COLO668 (cell line): ENCODE measurements at regions not wholly inside any gene's neighbourhood (a gene's known extent, or its start where the extent isn't known, plus 50 kb on each side); places are given as distances from the start of the nearest gene placed in this dataset.
"Not testable (repeated sequence)": the region's sequence is repeated elsewhere in the genome, so short reads cannot be mapped to it uniquely, and the experiment has no call there.

Experiments used
- DNase-seq: peaks from one replicate; lab custom pipeline; 2025; ENCODE audit not compliant: unreplicated experiment; lab: John Stamatoyannopoulos, UW

DNA sequence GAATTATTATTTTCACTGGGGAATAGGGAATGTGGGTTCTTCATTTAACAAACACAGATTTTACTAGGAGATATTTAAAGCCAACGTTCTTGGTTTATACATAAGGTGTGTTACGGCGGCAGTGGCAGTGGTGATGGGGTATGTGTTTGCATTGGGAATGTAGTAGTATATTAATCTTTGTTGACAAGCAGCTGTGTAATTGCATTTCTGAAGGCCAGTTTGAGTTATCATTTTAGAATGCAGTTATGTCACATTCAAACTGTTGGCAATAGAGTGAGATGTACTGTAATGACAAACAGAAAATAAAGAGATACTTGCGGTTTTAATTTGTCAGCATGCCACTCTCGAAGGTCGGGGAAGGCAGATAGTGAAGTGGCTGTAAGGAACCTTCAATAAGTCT is 628.6 kb upstream of the POM121L12 start:
- DNase-seq: no peak

GRCh38 chr7:52382731-52383130 is 652.7 kb upstream of the POM121L12 start:
- DNase-seq: no peak

DNA sequence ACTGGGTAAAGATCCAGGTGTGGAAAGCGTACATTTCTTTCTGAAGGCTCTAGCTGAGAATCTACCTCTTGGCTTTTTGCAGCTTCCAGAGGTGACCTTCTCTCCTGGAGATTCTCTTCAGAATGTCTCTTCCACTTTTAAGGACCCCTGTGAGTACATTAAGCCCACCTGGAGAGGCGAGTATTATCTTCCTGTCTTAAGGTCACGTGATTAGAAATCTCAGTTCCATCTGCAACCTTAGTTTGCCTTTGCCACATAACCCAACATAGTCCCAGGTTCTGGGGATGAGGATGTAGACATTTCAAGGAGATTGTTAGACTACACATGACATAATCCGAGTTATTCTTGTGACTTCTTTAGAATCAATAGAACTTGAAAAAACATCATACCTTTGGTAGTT is 665.5 kb upstream of the POM121L12 start:
- DNase-seq: no peak

- no peak for DNase-seq
These were observed 670.1 kb upstream of the POM121L12 start for GRCh38 chr7:52365349-52365748.

DNA sequence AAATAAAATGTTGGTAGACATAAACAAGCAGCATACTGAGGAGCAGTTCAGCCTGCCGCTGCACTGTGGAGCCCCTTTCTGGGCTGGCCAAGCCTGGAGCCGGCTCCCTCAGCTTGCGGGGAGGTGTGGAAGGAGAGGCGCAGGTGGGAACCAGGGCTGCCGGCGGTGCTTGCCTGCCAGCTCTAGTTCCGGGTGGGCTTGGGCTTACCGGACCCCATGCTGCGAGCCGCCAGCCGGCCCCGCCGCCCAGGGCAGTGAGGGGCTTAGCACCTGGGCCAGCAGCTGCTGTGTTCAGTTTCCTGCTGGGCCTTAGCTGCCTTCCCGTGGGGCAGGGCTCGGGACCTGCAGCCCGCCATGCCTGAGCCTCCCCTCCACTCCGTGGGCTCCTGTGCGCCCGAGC is 672.9 kb upstream of the POM121L12 start:
- no peak for DNase-seq

GRCh38 chr7:52360541-52360940 is 674.9 kb upstream of the POM121L12 start:
- no peak for DNase-seq

DNA sequence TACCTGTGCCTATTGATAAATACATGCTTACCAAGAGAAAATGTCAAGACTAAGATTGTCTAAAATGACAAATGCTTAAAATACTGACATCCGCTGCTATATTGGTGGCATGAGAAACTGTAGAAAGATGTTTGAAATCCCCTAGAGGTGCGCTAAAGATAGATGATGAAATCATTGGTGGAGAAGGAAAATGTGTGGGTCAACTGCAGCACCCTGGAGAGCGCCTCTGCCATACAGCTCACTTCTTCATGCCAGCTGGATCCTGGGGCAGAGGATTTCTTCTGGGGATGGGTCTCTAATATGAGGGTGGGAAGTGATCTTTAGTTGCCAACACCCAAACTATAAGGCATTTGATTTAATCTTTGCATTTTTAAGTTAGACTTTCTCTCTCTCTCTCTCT is 680.4 kb upstream of the POM121L12 start:
- no peak for DNase-seq

- DNase-seq: no peak
These were observed 683.1 kb upstream of the POM121L12 start for GRCh38 chr7:52352013-52352981.

DNA sequence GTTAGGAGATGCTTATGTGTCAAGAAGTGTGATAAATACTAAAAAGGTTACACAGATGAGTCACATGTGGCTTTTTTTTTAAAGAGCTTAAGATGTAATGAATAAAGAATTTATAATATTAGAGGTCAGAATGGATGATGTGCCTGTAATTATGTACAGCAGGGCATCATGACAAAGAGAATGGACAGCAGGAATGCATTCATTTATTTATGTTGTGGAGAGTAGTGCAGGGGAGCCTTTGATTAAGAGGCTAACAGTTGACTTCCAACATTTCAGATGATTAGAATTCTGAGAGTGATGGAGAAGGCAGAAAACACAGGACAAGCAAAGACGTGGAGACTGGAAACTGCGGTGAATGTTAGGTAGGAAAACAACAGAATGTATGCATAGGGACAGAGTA is 691.4 kb upstream of the POM121L12 start:
- no peak for DNase-seq

- no peak for DNase-seq
These were observed 695.4 kb upstream of the POM121L12 start for GRCh38 chr7:52340067-52340466.

DNA sequence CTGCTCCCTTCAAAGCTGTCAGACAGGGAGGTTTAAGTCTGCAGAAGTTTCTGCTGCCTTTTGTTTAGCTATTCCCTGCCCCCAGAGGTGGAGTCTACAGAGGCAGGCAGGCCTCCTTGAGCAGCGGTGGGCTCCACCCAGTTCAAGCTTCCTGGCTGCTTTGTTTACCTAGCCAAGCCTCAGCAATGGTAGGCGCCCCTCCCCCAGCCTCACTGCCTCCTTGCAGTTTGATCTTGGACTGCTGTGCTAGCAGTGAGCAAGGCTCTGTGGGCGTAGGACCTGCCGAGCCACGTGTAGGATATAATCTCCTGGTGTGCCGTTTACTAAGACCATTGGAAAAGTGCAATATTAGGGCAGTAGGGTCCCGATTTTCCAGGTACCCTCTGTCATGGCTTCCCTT is 707.1 kb upstream of the POM121L12 start:
- DNase-seq: not testable (repeated sequence)

- DNase-seq: no peak
These were observed 710.2 kb upstream of the POM121L12 start for GRCh38 chr7:52325237-52325636.

- DNase-seq: no peak
These were observed 712.2 kb upstream of the POM121L12 start for GRCh38 chr7:52323202-52323746.

- no peak for DNase-seq
These were observed 714.8 kb upstream of the POM121L12 start for GRCh38 chr7:52320610-52321009.

DNA sequence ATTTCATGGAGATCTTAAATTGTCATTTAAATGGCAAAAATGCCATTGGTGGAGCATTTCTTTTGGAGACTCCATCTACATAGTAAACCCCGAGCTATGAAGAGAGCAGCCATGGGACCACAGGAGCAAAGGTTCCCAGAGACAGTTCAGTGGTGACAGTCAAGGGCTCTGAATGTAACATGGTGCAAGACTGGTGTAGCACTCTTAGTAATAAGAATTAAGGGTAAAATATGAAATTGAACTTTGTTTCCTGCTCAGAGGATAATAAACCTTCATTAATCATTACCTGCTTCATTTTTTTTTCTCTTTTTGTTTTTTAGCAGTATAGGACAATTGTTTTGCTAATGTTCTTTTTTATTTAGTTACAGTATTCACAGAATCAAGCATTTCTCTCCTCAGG is 717.5 kb upstream of the POM121L12 start:
- DNase-seq: no peak

GRCh38 chr7:52311886-52312285 is 723.5 kb upstream of the POM121L12 start:
- no peak for DNase-seq

DNA sequence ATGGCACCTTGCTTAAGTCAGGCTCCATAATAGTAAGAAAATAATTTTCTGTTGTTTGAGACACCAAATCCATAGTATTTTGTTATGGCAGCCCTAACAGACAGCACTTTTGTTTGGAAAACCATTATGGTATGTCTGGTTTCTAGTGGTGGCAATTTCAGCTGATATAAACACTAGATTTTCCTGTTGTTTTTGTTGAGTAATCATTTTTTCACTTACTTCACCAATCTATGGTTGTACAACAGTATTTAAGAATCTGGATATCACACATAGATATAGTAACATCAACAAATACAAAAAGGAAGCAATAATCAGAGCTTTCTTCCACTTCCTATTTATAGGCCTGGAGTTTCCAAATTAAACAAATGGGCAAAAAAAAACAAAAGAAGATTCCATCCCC is 725.8 kb upstream of the POM121L12 start:
- no peak for DNase-seq

DNA sequence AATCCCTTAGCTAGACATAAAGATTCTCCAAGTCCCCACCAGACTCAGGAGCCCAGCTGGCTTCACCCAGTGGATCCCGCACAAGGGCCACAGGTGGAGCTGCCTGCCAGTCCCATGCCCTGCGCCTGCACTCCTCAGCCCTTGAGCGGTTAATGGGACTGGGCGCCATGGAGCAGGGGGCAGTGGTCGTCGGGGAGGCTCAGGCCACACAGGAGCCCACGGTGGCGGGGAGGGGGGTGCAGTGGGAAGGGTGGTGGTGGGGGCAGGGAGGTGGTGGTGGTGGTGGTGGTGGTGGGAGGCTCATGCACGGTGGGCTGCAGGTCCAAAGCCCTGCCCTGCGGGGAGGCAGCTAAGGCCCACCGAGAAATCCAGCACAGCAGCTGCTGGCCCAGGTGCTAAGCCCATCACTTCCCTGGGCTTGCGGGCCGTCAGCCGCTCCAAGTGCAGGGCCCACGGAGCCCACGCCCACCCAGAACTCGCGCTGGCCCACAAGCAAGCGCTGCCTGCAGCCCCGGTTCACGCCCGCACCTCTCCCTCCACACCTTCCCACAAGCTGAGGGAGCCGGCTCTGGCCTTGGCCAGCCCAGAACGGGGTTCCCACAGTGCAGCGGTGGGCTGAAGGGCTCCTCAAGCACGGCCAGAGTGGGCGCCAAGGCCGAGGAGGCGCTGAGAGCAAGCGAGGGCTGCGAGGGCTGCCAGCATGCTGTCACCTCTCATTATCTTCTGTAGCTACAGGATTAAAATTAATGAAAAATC is 732.5 kb upstream of the POM121L12 start:
- no peak for DNase-seq

- DNase-seq: no peak
These were observed 738.3 kb upstream of the POM121L12 start for GRCh38 chr7:52297128-52297527.

GRCh38 chr7:52294942-52295341 is 740.5 kb upstream of the POM121L12 start:
- no peak for DNase-seq

GRCh38 chr7:52289247-52289646 is 746.2 kb upstream of the POM121L12 start:
- no peak for DNase-seq

- DNase-seq: no peak
These were observed 747.7 kb upstream of the POM121L12 start for GRCh38 chr7:52287698-52288097.
